Ishikawa (cell line): ENCODE measurements at regions not wholly inside any gene's neighbourhood (a gene's known extent, or its start where the extent isn't known, plus 50 kb on each side); places are given as distances from the start of the nearest gene placed in this dataset.

Experiments
- CEBPB ChIP-seq: IDR thresholded peaks from 2 replicates; pipeline ENCODE4 v1.6.1; 2012
- EGR1 ChIP-seq: IDR thresholded peaks from 2 replicates; pipeline ENCODE4 v1.6.1; 2012
- EP300 ChIP-seq: IDR thresholded peaks from 2 replicates; pipeline ENCODE4 v1.6.1; 2012; ENCODE audit warnings: borderline replicate concordance
- MAX ChIP-seq: IDR thresholded peaks from 2 replicates; pipeline ENCODE4 v1.6.1; 2012
- REST ChIP-seq: IDR thresholded peaks from 2 replicates; pipeline ENCODE4 v1.6.1; 2012; ENCODE audit warnings: low read depth, mild to moderate bottlenecking
- TAF1 ChIP-seq: IDR thresholded peaks from 2 replicates; pipeline ENCODE4 v1.6.1; 2012; ENCODE audit warnings: low read depth, mild to moderate bottlenecking
- USF1 ChIP-seq: IDR thresholded peaks from 2 replicates; pipeline ENCODE4 v1.6.1; 2012
- ZBTB7A ChIP-seq: IDR thresholded peaks from 2 replicates; pipeline ENCODE4 v1.6.1; 2012; ENCODE audit warnings: low read depth

- no peak for TF ChIP-seq EP300
- TF ChIP-seq USF1, result no peak
- no peak for TF ChIP-seq CEBPB
- TF ChIP-seq EGR1, result no peak
- no peak for TF ChIP-seq ZBTB7A
- TF ChIP-seq MAX, result no peak
- TF ChIP-seq REST, result no peak
- TF ChIP-seq TAF1, result no peak
Measured at GRCh38 chr17:65409381-65409780, 152.1 kb downstream of the AXIN2 start.
